CD1c-positive myeloid dendritic cell (primary cell): ENCODE measurements at regions not wholly inside any gene's neighbourhood (a gene's known extent, or its start where the extent isn't known, plus 50 kb on each side); places are given as distances from the start of the nearest gene placed in this dataset.
"Not testable (repeated sequence)": the region's sequence is repeated elsewhere in the genome, so short reads cannot be mapped to it uniquely, and the experiment has no call there.

Experiments
- DNase-seq: peaks from one replicate; pipeline ENCODE4 v3.0.0-alpha.2; 2016; ENCODE audit errors: extremely low spot score

- DNase-seq = no peak
Observed at GRCh38 chr4:158053086-158053485, 119.7 kb downstream of the GASK1B start.

DNA sequence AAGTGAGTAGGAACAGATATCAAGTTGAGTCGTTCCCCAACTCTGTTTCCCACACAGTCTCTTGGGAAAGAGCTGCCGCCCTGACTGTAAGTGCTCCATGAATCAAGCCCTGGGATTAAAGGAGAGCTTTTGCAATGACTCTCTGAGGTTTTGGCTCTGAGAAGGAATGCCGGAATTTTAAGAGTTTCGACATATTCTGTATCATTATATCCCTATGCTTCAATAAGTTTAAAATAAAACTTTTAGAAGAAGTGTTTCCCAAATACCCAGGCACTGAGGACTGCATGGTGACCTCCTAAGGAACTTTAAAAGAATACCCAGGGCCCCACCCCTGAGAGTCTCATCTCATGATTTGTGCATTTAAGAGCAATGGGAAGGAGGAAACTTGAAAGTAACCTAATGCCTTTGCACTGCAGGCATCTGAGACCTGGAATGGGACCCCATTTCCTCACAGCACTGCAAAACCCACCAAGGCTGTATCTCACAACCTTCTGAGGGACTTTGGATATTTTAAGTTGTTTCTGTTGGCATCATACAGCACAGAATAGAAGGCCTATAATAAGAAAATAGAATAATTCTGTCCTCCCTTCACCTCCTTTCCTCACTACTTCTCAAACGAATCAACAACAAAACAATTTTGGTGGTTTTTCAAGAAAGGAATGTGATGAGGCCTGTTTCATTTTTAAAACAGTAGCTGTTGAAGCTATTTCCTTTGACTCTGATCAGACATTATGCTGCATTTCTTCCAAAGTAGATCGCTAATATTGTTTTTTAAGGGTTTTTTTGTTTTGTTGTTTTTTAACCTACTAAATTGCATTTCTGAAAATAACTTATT is 121.2 kb downstream of the GASK1B start:
- no peak for DNase-seq

DNA sequence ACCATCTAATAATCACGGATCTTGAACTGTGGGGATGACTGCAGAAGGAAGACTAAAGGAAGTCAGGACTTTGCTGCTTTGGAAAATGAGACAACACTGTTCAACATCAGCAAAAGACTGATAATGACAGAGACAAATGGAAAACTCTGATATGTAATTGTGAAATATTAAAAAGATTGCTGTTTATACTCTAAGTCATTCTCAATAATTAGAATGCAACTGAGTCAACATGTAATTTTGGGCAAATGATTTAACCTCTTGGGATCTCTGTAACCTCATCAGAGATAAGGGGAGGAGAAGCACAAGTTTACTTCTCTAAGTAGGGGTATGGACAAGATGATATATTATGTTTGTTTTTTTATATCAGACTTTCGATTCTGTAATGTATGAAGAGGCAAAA is 121.9 kb downstream of the GASK1B start:
- no peak for DNase-seq

- DNase-seq = no peak
Observed at GRCh38 chr4:158046345-158046744, 126.5 kb downstream of the GASK1B start.

GRCh38 chr4:158043971-158044618 is 128.7 kb downstream of the GASK1B start:
- DNase-seq = no peak

DNA sequence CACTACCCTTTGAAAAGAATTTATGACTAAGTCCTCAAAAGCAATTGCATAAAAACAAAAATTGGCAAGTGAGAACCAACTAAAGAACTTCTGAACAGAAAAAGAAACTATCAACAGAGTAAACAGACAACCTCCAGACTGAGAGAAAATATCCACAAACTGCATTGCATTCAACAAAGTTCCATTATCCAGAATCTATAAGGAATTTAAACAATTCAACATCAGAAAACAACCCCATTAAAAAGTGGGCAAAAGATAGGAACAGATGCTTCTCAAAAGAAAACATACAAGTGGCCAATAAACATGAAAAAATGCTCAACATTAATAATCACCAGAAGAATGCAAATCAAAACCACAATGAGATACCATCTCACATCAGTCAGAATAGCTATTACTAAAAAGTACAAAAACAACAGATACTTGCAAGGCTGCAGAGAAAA is 130.2 kb downstream of the GASK1B start:
- no peak for DNase-seq

- no peak for DNase-seq
Observed at GRCh38 chr4:158038718-158039117, 134.1 kb downstream of the GASK1B start.

GRCh38 chr4:158036998-158037397 is 135.8 kb downstream of the GASK1B start:
- DNase-seq = no peak

GRCh38 chr4:158035662-158036195 is 137.1 kb downstream of the GASK1B start:
- DNase-seq = no peak

- peak; percentile 74 for DNase-seq
Observed at GRCh38 chr4:158033416-158034120, 139.3 kb downstream of the GASK1B start.

DNA sequence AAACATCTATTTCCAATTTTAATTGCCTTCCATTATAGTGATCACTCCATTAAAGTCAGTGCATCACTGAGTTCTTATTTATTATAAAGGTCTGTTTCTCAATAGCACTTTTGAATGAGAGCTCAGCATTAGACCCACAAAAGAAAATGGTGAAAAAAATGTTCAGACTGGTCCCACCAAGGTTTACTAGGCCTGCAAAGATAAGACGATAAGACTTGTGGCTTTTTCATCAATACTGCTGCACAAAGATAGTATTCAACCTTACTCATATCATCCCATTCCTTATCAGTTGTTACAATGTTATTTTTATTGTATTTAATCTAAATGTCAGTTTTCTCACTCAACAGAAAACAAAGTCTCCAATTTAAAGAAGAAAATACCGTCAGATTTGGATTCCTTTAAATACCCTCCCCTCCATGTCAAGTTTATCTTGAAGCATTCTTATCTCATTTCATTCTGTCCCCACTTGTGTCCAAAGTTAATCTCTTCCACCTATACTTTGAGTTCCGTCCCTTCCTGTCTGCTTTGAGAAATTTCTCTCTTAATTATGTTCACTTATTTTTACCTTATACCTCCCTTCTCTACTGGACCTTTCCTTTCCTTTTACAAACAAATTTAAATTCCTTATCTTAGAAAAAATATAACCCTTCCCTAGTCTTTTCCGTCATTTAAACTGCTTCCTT is 140.0 kb downstream of the GASK1B start:
- DNase-seq = no peak

DNA sequence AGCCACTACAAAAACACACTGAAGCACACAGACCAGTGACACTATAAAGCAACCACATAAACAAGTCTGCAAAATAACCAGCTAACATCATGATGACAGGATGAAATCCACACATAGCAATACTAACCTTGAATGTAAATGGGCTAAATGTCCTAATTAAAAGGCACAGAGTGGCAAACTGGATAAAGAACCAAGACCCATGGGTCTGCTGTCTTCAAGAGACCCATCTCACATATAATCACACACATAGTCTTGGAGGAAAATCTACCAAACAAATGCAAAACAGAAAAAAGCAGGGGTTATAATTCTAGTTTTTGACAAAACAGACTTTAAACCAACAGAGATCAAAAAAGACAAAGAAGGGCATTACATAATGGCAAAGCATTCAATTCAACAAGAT is 144.4 kb downstream of the GASK1B start:
- DNase-seq = not testable (repeated sequence)

DNA sequence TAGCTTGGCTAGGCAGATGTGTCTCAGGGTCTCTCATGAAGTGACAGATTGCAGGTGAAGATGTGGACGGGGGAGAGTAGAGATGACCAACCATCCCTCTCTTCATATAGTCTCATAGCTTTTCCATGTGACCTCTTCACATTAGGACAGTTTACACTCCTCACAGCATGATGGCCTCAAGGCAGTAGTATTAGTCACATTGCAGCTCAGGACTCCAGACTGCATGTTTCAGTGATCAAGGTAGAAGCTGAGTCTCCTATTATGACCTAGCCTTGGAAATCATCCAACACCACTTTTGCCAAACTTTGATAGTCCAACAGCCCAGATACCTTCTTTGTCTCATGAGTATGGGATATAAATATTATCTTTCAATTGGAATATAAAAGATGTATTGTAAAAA is 147.7 kb downstream of the GASK1B start:
- DNase-seq = no peak

DNA sequence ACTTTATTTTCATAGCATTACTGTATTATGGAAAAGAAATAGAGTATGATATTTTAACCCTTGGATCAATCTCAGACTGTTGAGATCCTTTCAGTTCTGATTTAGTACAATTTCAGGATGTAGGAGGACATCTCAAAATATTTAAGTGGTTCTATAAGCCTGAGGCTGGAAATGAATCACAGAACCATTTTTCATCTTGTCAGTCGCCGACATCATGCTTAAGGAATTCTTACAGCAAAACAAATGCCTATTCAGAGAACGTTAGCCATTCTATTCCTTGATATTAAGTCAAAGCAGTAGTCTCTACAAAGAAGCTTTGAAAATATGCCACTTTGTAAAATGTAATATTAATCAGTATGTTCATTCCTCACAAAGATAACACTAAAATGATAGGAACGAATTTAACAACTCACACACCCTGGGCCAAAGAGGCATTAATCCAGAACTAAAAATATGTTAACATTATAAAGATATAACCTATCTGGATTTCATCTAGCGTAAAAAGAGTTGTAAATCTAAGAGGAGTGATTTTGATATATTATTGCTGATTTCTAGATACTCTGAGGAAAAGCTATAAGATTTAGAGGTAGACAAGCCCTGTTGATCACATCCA is 152.0 kb downstream of the GASK1B start:
- no peak for DNase-seq

GRCh38 chr4:158020176-158020575 is 152.6 kb downstream of the GASK1B start:
- DNase-seq = peak; percentile 64

DNA sequence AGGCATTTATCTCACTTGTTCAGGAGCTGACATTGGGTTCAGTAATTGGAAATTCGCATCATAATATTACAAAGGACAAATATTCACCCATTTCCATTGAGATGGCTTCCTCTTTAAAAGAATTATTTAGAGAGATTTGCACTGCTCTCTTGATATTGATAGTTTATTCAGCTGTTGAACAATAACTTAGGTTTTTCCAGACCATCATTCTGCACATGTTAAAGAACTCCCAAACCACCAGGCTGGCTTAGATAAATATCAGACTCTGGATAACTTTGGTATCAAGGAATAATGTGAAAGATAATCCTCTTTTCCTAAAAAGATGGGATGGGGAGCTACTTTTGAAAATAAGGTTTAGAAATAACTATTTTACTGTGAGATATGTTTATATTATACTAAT is 154.0 kb downstream of the GASK1B start:
- DNase-seq = no peak

GRCh38 chr4:158018221-158018830 is 154.5 kb downstream of the GASK1B start:
- peak; percentile 34 for DNase-seq

- no peak for DNase-seq
Observed at GRCh38 chr4:158016511-158016910, 156.3 kb downstream of the GASK1B start.

DNA sequence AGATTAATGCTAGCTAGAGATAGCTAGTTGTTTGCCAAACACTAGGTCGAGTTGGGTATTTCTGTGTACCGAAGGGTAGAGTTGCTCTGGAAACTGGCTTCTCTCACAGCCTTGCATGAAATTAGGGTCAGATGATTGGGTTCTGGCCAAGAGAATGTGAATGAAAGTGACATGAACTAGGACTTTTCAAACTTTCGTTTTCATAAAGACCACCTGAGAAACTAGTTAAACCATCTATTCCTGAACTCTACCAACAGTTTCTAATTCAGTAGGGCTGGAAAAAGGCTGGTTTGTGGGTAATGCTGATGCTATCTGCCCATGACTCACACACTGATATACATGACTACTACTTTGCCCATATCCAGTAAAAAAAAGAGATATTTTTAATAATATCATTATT is 157.6 kb downstream of the GASK1B start:
- no peak for DNase-seq

- no peak for DNase-seq
Observed at GRCh38 chr4:158013858-158014257, 159.0 kb downstream of the GASK1B start.

- DNase-seq = peak; percentile 16
Observed at GRCh38 chr4:158010361-158010760, 162.5 kb downstream of the GASK1B start.
